ENCODE measurements at regions not wholly inside any gene's neighbourhood (a gene's known extent, or its start where the extent isn't known, plus 50 kb on each side); places are given as distances from the start of the nearest gene placed in this dataset.

DNA sequence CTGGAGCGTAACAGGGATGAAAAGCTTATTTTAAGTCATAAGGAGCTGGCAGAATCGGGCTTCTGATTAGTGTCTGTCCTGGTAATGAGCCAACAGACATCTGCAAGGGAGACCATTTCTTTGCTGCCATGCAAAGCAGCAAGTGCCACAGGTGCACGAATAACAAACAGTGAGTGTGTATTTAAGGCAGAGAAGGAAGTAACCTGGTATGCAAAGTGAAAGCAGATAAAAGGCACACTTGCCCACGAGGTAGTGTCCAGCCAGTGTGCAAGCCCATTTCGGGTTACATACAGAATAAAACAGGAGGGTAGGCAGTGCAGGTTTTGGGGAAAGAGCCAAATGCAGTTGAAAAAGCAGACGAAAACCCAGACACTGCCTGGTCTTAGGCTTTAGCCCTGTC is 1153.7 kb downstream of the SI start:
- TF ChIP-seq, protein P1, sequence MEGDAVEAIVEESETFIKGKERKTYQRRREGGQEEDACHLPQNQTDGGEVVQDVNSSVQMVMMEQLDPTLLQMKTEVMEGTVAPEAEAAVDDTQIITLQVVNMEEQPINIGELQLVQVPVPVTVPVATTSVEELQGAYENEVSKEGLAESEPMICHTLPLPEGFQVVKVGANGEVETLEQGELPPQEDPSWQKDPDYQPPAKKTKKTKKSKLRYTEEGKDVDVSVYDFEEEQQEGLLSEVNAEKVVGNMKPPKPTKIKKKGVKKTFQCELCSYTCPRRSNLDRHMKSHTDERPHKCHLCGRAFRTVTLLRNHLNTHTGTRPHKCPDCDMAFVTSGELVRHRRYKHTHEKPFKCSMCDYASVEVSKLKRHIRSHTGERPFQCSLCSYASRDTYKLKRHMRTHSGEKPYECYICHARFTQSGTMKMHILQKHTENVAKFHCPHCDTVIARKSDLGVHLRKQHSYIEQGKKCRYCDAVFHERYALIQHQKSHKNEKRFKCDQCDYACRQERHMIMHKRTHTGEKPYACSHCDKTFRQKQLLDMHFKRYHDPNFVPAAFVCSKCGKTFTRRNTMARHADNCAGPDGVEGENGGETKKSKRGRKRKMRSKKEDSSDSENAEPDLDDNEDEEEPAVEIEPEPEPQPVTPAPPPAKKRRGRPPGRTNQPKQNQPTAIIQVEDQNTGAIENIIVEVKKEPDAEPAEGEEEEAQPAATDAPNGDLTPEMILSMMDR (tag by site-specific recombination; IDR thresholded peaks at IDR 0.05): no peak
- TF ChIP-seq, protein P2, sequence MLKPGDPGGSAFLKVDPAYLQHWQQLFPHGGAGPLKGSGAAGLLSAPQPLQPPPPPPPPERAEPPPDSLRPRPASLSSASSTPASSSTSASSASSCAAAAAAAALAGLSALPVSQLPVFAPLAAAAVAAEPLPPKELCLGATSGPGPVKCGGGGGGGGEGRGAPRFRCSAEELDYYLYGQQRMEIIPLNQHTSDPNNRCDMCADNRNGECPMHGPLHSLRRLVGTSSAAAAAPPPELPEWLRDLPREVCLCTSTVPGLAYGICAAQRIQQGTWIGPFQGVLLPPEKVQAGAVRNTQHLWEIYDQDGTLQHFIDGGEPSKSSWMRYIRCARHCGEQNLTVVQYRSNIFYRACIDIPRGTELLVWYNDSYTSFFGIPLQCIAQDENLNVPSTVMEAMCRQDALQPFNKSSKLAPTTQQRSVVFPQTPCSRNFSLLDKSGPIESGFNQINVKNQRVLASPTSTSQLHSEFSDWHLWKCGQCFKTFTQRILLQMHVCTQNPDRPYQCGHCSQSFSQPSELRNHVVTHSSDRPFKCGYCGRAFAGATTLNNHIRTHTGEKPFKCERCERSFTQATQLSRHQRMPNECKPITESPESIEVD (tag by site-specific recombination; IDR thresholded peaks at IDR 0.05): no peak
- no peak for TF ChIP-seq PBX3 (CRISPR knock-in tag; IDR thresholded peaks at IDR 0.05)
- no peak for TF ChIP-seq ZNF76 (tag by site-specific recombination; IDR thresholded peaks at IDR 0.05; ENCODE audit: borderline replicate concordance, low read depth)
- no peak for TF ChIP-seq ZNF37A (tag by site-specific recombination; IDR thresholded peaks at IDR 0.05)
- TF ChIP-seq KLF9 (tag by site-specific recombination; IDR thresholded peaks at IDR 0.05; ENCODE audit: low read depth): no peak
- TF ChIP-seq ZNF292 (tag by site-specific recombination; IDR thresholded peaks at IDR 0.05; ENCODE audit: borderline replicate concordance, low read depth): no peak
- no peak for TF ChIP-seq SETDB1 (IDR thresholded peaks at IDR 0.05; ENCODE audit: insufficient read length, low read length)
- TF ChIP-seq RBAK (tag by site-specific recombination; IDR thresholded peaks at IDR 0.05): no peak
- TF ChIP-seq, protein P3, sequence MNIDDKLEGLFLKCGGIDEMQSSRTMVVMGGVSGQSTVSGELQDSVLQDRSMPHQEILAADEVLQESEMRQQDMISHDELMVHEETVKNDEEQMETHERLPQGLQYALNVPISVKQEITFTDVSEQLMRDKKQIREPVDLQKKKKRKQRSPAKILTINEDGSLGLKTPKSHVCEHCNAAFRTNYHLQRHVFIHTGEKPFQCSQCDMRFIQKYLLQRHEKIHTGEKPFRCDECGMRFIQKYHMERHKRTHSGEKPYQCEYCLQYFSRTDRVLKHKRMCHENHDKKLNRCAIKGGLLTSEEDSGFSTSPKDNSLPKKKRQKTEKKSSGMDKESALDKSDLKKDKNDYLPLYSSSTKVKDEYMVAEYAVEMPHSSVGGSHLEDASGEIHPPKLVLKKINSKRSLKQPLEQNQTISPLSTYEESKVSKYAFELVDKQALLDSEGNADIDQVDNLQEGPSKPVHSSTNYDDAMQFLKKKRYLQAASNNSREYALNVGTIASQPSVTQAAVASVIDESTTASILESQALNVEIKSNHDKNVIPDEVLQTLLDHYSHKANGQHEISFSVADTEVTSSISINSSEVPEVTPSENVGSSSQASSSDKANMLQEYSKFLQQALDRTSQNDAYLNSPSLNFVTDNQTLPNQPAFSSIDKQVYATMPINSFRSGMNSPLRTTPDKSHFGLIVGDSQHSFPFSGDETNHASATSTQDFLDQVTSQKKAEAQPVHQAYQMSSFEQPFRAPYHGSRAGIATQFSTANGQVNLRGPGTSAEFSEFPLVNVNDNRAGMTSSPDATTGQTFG (tag by site-specific recombination; IDR thresholded peaks at IDR 0.05; ENCODE audit: borderline replicate concordance): no peak
- TF ChIP-seq ZNF274 (IDR thresholded peaks at IDR 0.05; ENCODE audit: low read length): no peak
- no peak for TF ChIP-seq ZNF274 (tag by site-specific recombination; IDR thresholded peaks at IDR 0.05; ENCODE audit: borderline replicate concordance)

Measured in HEK293 (cell line).